ENCODE measurements at regions not wholly inside any gene's neighbourhood (a gene's known extent, or its start where the extent isn't known, plus 50 kb on each side); places are given as distances from the start of the nearest gene placed in this dataset.

DNA sequence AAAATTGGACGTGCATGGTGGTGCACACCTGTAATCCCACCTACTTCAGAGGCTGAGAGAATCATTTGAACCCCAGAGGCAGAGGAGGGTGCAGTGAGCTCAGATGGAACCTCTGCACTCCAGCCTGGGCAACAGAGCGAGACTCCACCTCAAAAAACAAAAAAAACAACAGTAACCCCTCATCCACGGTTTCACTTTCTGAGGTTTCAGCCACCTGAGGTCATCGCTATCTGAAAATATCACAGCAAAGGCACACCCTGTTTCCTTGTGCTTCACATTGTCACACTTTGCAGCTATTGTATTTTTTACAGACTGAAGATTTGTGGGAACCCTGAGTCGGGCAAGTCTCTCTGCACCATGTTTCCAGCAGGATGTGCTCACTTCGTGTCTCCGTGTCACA, 54.1 kb upstream of the FOXQ1 start:
- TF ChIP-seq, protein P1, sequence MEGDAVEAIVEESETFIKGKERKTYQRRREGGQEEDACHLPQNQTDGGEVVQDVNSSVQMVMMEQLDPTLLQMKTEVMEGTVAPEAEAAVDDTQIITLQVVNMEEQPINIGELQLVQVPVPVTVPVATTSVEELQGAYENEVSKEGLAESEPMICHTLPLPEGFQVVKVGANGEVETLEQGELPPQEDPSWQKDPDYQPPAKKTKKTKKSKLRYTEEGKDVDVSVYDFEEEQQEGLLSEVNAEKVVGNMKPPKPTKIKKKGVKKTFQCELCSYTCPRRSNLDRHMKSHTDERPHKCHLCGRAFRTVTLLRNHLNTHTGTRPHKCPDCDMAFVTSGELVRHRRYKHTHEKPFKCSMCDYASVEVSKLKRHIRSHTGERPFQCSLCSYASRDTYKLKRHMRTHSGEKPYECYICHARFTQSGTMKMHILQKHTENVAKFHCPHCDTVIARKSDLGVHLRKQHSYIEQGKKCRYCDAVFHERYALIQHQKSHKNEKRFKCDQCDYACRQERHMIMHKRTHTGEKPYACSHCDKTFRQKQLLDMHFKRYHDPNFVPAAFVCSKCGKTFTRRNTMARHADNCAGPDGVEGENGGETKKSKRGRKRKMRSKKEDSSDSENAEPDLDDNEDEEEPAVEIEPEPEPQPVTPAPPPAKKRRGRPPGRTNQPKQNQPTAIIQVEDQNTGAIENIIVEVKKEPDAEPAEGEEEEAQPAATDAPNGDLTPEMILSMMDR (IDR thresholded peaks at IDR 0.05; ENCODE audit: extremely low read depth, missing control alignments) = no peak
- no peak for DNase-seq (ENCODE audit: low spot score)

- TF ChIP-seq, protein P1 (IDR thresholded peaks at IDR 0.05; ENCODE audit: extremely low read depth, missing control alignments) = no peak
- no peak for DNase-seq (ENCODE audit: low spot score)
Measured at GRCh38 chr6:1256435-1257008, 55.4 kb upstream of the FOXQ1 start.

DNA sequence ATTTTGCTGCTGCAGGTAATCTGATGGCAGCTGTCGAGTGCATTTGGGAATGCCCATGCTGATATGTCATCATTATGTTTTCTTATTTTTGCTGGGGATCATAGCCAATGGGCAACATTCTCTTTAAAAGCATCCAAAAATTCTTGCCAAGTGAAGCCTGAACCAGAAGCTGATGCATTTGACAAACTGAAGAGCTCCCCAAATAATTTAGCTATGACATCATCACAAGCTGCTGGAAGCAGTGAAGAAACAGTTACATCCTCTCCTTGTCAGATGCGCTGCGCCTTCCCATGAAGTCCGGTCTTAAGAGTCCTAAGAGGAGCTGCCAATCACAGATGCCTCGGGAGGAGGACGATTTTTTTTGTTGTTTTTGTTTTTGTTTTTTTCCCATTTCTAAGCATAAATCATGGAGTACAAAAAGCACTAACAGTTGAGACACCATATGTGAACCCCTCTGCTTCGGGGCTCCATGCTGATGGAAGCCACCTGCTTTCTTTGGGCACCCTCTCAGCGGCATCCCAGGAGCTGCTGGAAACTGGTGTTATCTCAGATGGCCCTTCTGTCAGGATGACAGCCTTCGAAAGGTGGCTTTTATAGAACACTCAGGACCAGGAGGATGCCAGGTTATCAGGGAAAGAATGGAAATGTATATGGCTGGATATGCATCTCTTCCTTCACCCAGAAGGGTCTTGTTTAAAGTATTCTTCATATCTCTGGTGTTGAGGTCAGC, 56.1 kb upstream of the FOXQ1 start:
- TF ChIP-seq, protein P1 (IDR thresholded peaks at IDR 0.05; ENCODE audit: extremely low read depth, missing control alignments) = no peak
- no peak for DNase-seq (ENCODE audit: low spot score)

- TF ChIP-seq, protein P1 (IDR thresholded peaks at IDR 0.05; ENCODE audit: extremely low read depth, missing control alignments) = no peak
- no peak for DNase-seq (ENCODE audit: low spot score)
Measured at GRCh38 chr6:1254326-1254725, 57.6 kb upstream of the FOXQ1 start.

GRCh38 chr6:1253816-1254215, 58.1 kb upstream of the FOXQ1 start:
- DNase-seq (ENCODE audit: low spot score) = no peak
- TF ChIP-seq, protein P1 (IDR thresholded peaks at IDR 0.05; ENCODE audit: extremely low read depth, missing control alignments) = no peak

DNA sequence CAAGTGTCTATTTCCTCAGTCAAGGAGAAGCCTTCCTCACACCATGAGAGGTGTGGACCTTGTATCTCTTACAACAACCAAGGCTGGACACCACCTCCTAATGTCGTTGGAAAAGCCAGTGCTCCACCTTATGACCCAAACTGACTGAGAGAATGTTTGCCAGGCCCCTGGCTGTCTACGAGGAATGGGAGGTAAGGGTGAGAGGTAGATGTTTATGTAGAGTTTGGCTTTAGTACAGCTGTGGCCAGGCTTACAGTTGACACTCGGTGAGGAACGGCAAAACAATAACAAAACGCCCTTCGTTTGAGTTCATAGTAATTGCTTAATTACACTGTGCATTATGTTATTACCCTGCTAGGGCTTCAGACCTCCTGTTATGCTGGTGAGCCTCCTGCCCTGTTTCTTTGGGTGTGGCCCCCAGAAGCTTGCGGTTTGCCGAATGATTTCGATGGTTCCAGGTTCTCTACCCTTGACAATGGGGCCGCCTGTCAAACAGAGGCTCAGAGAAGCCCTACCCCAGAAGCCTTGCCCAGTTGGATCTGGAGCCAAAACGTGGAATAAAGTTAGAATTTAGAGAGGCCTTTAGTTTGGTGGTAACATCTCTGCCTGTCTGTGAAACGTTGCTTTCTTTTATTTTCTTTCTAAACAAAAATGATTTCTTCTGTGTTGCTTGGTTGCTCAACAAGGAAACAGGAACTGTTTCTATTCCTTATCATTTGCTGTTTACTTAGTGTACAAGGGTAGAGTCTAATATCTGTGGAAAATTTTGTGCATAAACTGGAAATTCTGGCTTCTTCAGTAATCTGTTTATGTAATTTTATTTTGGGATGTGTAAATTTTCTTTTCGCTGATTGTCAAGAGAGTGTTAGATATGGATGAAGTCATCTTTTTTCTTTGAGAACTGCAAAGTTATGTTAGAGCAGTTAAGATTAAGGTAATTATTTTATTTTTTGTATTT, 60.4 kb upstream of the FOXQ1 start:
- TF ChIP-seq, protein P1 (IDR thresholded peaks at IDR 0.05; ENCODE audit: extremely low read depth, missing control alignments) = no peak
- no peak for DNase-seq (ENCODE audit: low spot score)

All from GM20000 (cell line).